Gastroesophageal sphincter (tissue), 4 donors: ENCODE measurements at regions not wholly inside any gene's neighbourhood (a gene's known extent, or its start where the extent isn't known, plus 50 kb on each side); places are given as distances from the start of the nearest gene placed in this dataset.

Source experiments
- ATAC-seq: fragments of 150-250 bp; one replicate; pipeline ENCODE4 v1.9.1; 2016; ENCODE audit warnings: mild to moderate bottlenecking, moderate library complexity
- H3K27ac ChIP-seq, 4 donors: fragments of 200-600 bp; sonication (generic) in 3 of 4; 1 replicate in 3 of 4; 2 replicates in 1 of 4; pipeline ENCODE4 v1.5.1; 2016 to 2019
- H3K27me3 ChIP-seq: fragments of 200-600 bp; sonication (generic); one replicate; pipeline ENCODE4 v1.5.1; 2019
- H3K36me3 ChIP-seq, 2 donors: fragments of 200-600 bp; sonication (generic); one replicate each; pipeline ENCODE4 v1.5.1; 2019; ENCODE audit warnings: control low read depth in 1 of 2
- H3K4me1 ChIP-seq, 3 donors: fragments of 200-600 bp; sonication (generic); 1 replicate in 2 of 3; 2 replicates in 1 of 3; pipeline ENCODE4 v1.5.1; 2016 to 2019; ENCODE audit warnings: control low read depth in 2 of 3
- H3K4me3 ChIP-seq, 2 donors: fragments of 200-600 bp; sonication (generic); one replicate each; pipeline ENCODE4 v1.5.1; 2019; ENCODE audit warnings: mild to moderate bottlenecking in 1 of 2, moderate library complexity in 1 of 2
- H3K9me3 ChIP-seq, 3 donors: fragments of 200-600 bp; sonication (generic); one replicate each; pipeline ENCODE4 v1.5.1; 2017 to 2019; ENCODE audit warnings: control low read depth in 2 of 3
- EP300 ChIP-seq: sonication (generic); formaldehyde crosslinking; IDR thresholded peaks from one replicate; pipeline ENCODE4 v1.6.1; 2017; ENCODE audit warnings: antibody characterized with exemption, mild to moderate bottlenecking
- POLR2A ChIP-seq, 2 donors: fragments of 450-650 bp; IDR thresholded peaks; one replicate each; pipeline ENCODE4 v1.6.1; 2017; ENCODE audit warnings: antibody characterized with exemption in 2 of 2, mild to moderate bottlenecking in 2 of 2, moderate library complexity in 1 of 2
- POLR2AphosphoS5 ChIP-seq: sonication (generic); formaldehyde crosslinking; IDR thresholded peaks from one replicate; pipeline ENCODE4 v1.6.1; 2017; ENCODE audit warnings: antibody characterized with exemption
- WGBS, 2 donors: methylation state at CpG; one replicate each; pipeline ENCODE4 v1.1.5; 2018; ENCODE audit warnings: low coverage in 1 of 2; 5-methylcytosine and 5-hydroxymethylcytosine counted together
- TF ChIP-seq, protein P1 (sequence below), 4 experiments: fragments of 200-600 bp in 2 of 4; fragments of 450-650 bp in 2 of 4; sonication (generic) in 1 of 4; IDR thresholded peaks; one replicate each; pipeline ENCODE4 v1.5.1; 2017 to 2019; ENCODE audit warnings: antibody characterized with exemption in 4 of 4, mild to moderate bottlenecking in 2 of 4, moderate library complexity in 2 of 4

DNA sequence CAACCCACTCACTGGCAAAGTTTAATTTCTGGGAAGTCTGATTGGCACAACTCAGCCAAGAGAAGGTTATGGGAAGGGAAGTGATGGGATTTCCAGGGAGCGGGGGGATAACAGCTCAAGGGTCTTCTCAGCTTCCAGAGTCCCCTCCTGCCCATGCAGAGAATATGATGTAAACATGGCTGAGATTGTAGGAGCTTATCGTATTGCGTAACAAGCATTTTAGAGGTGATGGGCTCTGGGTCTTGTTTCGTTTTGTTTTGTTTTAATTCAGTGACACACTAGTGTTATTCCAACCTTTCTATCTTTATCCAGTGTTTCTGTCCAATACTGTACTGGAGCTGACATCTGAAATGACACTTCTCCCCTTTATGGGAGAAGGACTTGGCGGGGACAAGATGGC, 762.1 kb upstream of the TMEM132C start:
- Histone ChIP-seq H3K9me3 (no peaks in the 10 kb centered on the region), H3K4me3 (no peak overlapping the region), H3K4me1 (no peaks in the 10 kb centered on the region), H3K27me3 (peaks cover 6% of the 10 kb centered on the region), H3K36me3 (no peaks in the 10 kb centered on the region), H3K27ac (no peak overlapping the region)
- ATAC-seq: no peak
- 63 to 79% methylated on average over 5 of the region's 5 CpGs for WGBS, 2 donors
- TF ChIP-seq EP300 (no peak), POLR2A (IDR thresholded peaks at IDR 0.05) (no peak), POLR2AphosphoS5 (no peak)
- TF ChIP-seq, protein P1, sequence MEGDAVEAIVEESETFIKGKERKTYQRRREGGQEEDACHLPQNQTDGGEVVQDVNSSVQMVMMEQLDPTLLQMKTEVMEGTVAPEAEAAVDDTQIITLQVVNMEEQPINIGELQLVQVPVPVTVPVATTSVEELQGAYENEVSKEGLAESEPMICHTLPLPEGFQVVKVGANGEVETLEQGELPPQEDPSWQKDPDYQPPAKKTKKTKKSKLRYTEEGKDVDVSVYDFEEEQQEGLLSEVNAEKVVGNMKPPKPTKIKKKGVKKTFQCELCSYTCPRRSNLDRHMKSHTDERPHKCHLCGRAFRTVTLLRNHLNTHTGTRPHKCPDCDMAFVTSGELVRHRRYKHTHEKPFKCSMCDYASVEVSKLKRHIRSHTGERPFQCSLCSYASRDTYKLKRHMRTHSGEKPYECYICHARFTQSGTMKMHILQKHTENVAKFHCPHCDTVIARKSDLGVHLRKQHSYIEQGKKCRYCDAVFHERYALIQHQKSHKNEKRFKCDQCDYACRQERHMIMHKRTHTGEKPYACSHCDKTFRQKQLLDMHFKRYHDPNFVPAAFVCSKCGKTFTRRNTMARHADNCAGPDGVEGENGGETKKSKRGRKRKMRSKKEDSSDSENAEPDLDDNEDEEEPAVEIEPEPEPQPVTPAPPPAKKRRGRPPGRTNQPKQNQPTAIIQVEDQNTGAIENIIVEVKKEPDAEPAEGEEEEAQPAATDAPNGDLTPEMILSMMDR (IDR thresholded peaks at IDR 0.05): no peak

GRCh38 chr12:127507341-127507740, 759.6 kb upstream of the TMEM132C start:
- ATAC-seq: no peak
- Histone ChIP-seq H3K27ac (no peak overlapping the region), H3K9me3 (no peaks in the 10 kb centered on the region), H3K27me3 (peaks cover 11% of the 10 kb centered on the region), H3K36me3 (no peaks in the 10 kb centered on the region), H3K4me1 (no peaks in the 10 kb centered on the region), H3K4me3 (no peak overlapping the region)
- TF ChIP-seq, protein P1 (IDR thresholded peaks at IDR 0.05): no peak
- TF ChIP-seq EP300 (no peak), POLR2A (IDR thresholded peaks at IDR 0.05) (no peak), POLR2AphosphoS5 (no peak)
- 57 to 74% methylated on average over 6 of the region's 6 CpGs for WGBS, 2 donors

DNA sequence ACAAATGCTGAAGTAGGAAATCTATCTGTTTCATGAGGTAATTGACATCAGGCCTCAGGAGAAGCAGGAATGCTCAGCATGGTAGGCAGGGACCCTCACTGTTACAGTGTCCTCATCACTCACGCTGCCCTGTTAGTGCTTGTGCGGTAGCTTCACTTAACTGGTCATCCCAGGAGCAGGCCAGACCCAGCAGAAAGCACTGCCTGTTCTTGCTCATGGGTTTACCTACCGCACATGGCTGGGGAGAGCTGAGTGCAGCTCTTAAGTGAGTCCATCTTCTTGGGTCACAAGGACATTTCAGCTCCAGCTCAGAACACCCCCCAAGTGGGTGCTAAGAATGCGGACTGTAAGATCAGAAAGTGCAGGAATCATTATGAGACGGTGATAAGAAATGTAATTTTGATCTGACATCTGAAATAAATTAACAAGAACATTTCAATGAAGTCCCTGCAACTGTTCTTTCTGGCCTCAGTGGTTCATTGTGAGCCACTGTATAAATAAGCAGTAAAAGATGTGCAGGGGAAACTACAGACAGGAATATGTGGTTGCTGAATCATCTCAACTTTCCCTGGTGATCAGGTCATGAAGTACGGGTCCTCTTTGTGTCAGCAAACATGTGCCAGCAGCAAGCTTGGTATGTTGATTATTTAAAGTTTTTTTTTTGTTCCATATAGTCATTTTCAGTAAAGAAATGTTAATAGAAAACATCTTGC, 757.7 kb upstream of the TMEM132C start:
- Histone ChIP-seq H3K9me3 (no peaks in the 10 kb centered on the region), H3K4me1 (no peaks in the 10 kb centered on the region), H3K36me3 (no peaks in the 10 kb centered on the region), H3K4me3 (no peak overlapping the region), H3K27me3 (peaks cover 6% of the 10 kb centered on the region), H3K27ac (no peak overlapping the region)
- WGBS, 2 donors: 65 to 68% methylated on average over 2 to 6 of the region's 6 CpGs
- ATAC-seq: no peak
- TF ChIP-seq EP300 (no peak), POLR2AphosphoS5 (no peak), POLR2A (IDR thresholded peaks at IDR 0.05) (no peak)
- TF ChIP-seq, protein P1 (IDR thresholded peaks at IDR 0.05): no peak

DNA sequence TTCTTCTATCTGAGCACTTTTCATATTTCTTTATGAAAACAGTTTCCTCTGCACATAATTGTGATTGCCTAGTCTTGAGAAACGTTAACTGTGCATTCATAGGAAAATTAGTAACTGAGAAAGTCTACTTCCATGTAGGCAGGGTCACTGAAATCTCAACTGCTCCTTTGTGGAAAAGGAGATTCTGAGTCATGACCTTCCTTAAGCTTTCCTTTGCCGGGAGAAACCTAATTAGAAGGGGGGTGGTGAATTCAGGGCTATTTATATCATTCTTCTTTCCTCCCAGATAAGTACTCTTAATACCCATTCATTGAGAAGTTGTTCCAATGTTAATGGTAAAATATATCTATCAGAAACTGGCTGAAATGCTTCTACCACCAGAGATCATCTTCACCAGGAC, 751.0 kb upstream of the TMEM132C start:
- Histone ChIP-seq H3K36me3 (no peaks in the 10 kb centered on the region), H3K27ac (no peak overlapping the region), H3K4me3 (no peak overlapping the region), H3K27me3 (no peaks in the 10 kb centered on the region), H3K9me3 (no peaks in the 10 kb centered on the region), H3K4me1 (no peaks in the 10 kb centered on the region)
- 13 to 15% methylated on average over 2 of the region's 2 CpGs for WGBS, 2 donors
- no peak for ATAC-seq
- TF ChIP-seq, protein P1 (IDR thresholded peaks at IDR 0.05): no peak
- TF ChIP-seq POLR2A (IDR thresholded peaks at IDR 0.05): no peak
- no peak for TF ChIP-seq EP300
- TF ChIP-seq POLR2AphosphoS5: no peak

DNA sequence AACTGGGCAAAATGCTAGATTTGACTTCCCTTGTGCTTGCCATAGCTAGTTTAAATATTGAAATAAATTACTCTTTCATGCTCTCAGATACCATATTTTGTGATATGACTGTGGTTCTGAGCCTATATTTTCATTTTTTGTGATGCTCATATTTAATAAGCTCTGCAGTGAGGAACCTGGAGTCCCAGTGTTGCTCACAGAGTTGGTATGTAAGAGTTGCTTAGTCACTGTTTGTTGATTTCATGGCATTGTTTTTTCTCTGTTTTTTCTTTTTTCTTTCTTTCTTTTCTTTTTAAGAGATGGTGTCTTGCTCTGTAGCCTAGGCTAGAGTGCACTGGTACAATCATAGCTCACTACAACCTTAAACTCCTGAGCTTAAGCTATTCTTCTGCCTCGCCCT, 750.5 kb upstream of the TMEM132C start:
- WGBS, 2 donors: 71% methylated on average over 1 of the region's 1 CpG; no CpG with 5 or more reads in 1 of the 2 donors
- no peak for ATAC-seq
- Histone ChIP-seq H3K4me1 (no peaks in the 10 kb centered on the region), H3K9me3 (no peaks in the 10 kb centered on the region), H3K27me3 (no peaks in the 10 kb centered on the region), H3K36me3 (no peaks in the 10 kb centered on the region), H3K27ac (no peak overlapping the region), H3K4me3 (no peak overlapping the region)
- TF ChIP-seq POLR2AphosphoS5 (no peak), EP300 (no peak), POLR2A (IDR thresholded peaks at IDR 0.05) (no peak)
- TF ChIP-seq, protein P1 (IDR thresholded peaks at IDR 0.05): no peak
